Neuron (in vitro differentiated cells): ENCODE measurements at regions not wholly inside any gene's neighbourhood (a gene's known extent, or its start where the extent isn't known, plus 50 kb on each side); places are given as distances from the start of the nearest gene placed in this dataset.
A peak's percentile ranks its signal among the peaks of the same experiment; 100 is the strongest.

Source experiments
- H2AFZ ChIP-seq: one replicate; pipeline ENCODE4 v1.6.1; 2013; ENCODE audit warnings: low read depth, mild to moderate bottlenecking, inconsistent platforms, low read length, moderate library complexity
- H3K27me3 ChIP-seq: one replicate; pipeline ENCODE4 v1.6.1; 2013; ENCODE audit warnings: low read length; ENCODE audit not compliant: insufficient read depth
- H3K36me3 ChIP-seq: one replicate; pipeline ENCODE4 v1.6.1; 2013; ENCODE audit warnings: low read length; ENCODE audit not compliant: insufficient read depth
- H3K4me1 ChIP-seq: one replicate; pipeline ENCODE4 v1.6.1; 2013; ENCODE audit warnings: low read length; ENCODE audit not compliant: insufficient read depth
- H3K4me3 ChIP-seq: 2 replicates; pipeline ENCODE4 v1.5.1; 2013; ENCODE audit warnings: mild to moderate bottlenecking, low read length, moderate library complexity
- H3K9me3 ChIP-seq: one replicate; pipeline ENCODE4 v1.6.1; 2013; ENCODE audit warnings: low read length

GRCh38 chr6:14921878-14922671 lies 323.8 kb upstream of the JARID2 start:
- peaks cover 25% of the 10 kb centered on the region for H3K4me1 ChIP-seq
- H3K4me3 ChIP-seq, result no peak overlapping the region
- peak overlapping the region; percentile 11 for H2AFZ ChIP-seq
- H3K36me3 ChIP-seq, result no peaks in the 10 kb centered on the region
- H3K27me3 ChIP-seq, result peaks cover 3% of the 10 kb centered on the region
- H3K9me3 ChIP-seq, result no peaks in the 10 kb centered on the region

GRCh38 chr6:14922706-14923460 lies 323.0 kb upstream of the JARID2 start:
- Histone ChIP-seq H3K36me3 (no peaks in the 10 kb centered on the region), H3K4me3 (no peak overlapping the region)

GRCh38 chr6:14924126-14925024 lies 321.5 kb upstream of the JARID2 start:
- no peaks in the 10 kb centered on the region for H3K36me3 ChIP-seq
- no peak overlapping the region for H3K4me3 ChIP-seq
- peaks cover 24% of the 10 kb centered on the region for H3K4me1 ChIP-seq
- H3K27me3 ChIP-seq, result peaks cover 3% of the 10 kb centered on the region
- no peaks in the 10 kb centered on the region for H3K9me3 ChIP-seq
- H2AFZ ChIP-seq, result no peak overlapping the region

More at GRCh38 chr6:14922706-14923460, 323.0 kb upstream of the JARID2 start:
- H3K27me3 ChIP-seq, result peaks cover 3% of the 10 kb centered on the region
- peaks cover 24% of the 10 kb centered on the region for H3K4me1 ChIP-seq
- no peak overlapping the region for H2AFZ ChIP-seq
- H3K9me3 ChIP-seq, result no peaks in the 10 kb centered on the region

- H3K9me3 ChIP-seq, result no peaks in the 10 kb centered on the region
- peaks cover 24% of the 10 kb centered on the region for H3K4me1 ChIP-seq
- H3K4me3 ChIP-seq, result no peak overlapping the region
- no peaks in the 10 kb centered on the region for H3K36me3 ChIP-seq
- peaks cover 3% of the 10 kb centered on the region for H3K27me3 ChIP-seq
- no peak overlapping the region for H2AFZ ChIP-seq
Observed at GRCh38 chr6:14925025-14925698, 320.7 kb upstream of the JARID2 start.

GRCh38 chr6:14925699-14926026 lies 320.2 kb upstream of the JARID2 start:
- peaks cover 24% of the 10 kb centered on the region for H3K4me1 ChIP-seq
- H3K27me3 ChIP-seq, result peaks cover 3% of the 10 kb centered on the region
- H2AFZ ChIP-seq, result no peak overlapping the region
- H3K4me3 ChIP-seq, result no peak overlapping the region
- no peaks in the 10 kb centered on the region for H3K36me3 ChIP-seq
- H3K9me3 ChIP-seq, result no peaks in the 10 kb centered on the region

GRCh38 chr6:14927398-14927797 lies 318.5 kb upstream of the JARID2 start:
- Histone ChIP-seq H3K36me3 (no peaks in the 10 kb centered on the region), H3K4me1 (peaks cover 9% of the 10 kb centered on the region), H3K27me3 (peaks cover 3% of the 10 kb centered on the region), H2AFZ (no peak overlapping the region), H3K4me3 (no peak overlapping the region), H3K9me3 (no peaks in the 10 kb centered on the region)

- no peak overlapping the region for H3K4me3 ChIP-seq
Observed at GRCh38 chr6:14929291-14929690, 316.6 kb upstream of the JARID2 start.

GRCh38 chr6:14930366-14930989 lies 315.4 kb upstream of the JARID2 start:
- no peaks in the 10 kb centered on the region for H3K36me3 ChIP-seq
- H2AFZ ChIP-seq, result no peak overlapping the region

More at GRCh38 chr6:14929291-14929690, 316.6 kb upstream of the JARID2 start:
- H3K27me3 ChIP-seq, result peaks cover 3% of the 10 kb centered on the region
- no peaks in the 10 kb centered on the region for H3K9me3 ChIP-seq
- H3K4me1 ChIP-seq, result peaks cover 16% of the 10 kb centered on the region
- no peaks in the 10 kb centered on the region for H3K36me3 ChIP-seq
- H2AFZ ChIP-seq, result no peak overlapping the region

GRCh38 chr6:14932485-14933182 lies 313.2 kb upstream of the JARID2 start:
- Histone ChIP-seq H3K4me1 (peaks cover 12% of the 10 kb centered on the region), H3K36me3 (no peaks in the 10 kb centered on the region), H3K27me3 (no peaks in the 10 kb centered on the region), H3K9me3 (no peaks in the 10 kb centered on the region), H3K4me3 (peak overlapping the region; percentile 1), H2AFZ (peak overlapping the region; percentile 39)

More at GRCh38 chr6:14930366-14930989, 315.4 kb upstream of the JARID2 start:
- Histone ChIP-seq H3K4me1 (peaks cover 12% of the 10 kb centered on the region), H3K9me3 (no peaks in the 10 kb centered on the region), H3K27me3 (no peaks in the 10 kb centered on the region), H3K4me3 (no peak overlapping the region)

GRCh38 chr6:14933183-14933544 lies 312.7 kb upstream of the JARID2 start:
- no peaks in the 10 kb centered on the region for H3K9me3 ChIP-seq
- peaks cover 12% of the 10 kb centered on the region for H3K4me1 ChIP-seq
- peak overlapping the region; percentile 39 for H2AFZ ChIP-seq
- no peaks in the 10 kb centered on the region for H3K36me3 ChIP-seq
- H3K27me3 ChIP-seq, result no peaks in the 10 kb centered on the region
- no peak overlapping the region for H3K4me3 ChIP-seq

- Histone ChIP-seq H3K4me3 (no peak overlapping the region), H3K27me3 (no peaks in the 10 kb centered on the region), H2AFZ (no peak overlapping the region), H3K9me3 (no peaks in the 10 kb centered on the region), H3K36me3 (no peaks in the 10 kb centered on the region), H3K4me1 (peaks cover 12% of the 10 kb centered on the region)
Observed at GRCh38 chr6:14934013-14934412, 311.9 kb upstream of the JARID2 start.

GRCh38 chr6:14934844-14935243 lies 311.0 kb upstream of the JARID2 start:
- no peaks in the 10 kb centered on the region for H3K36me3 ChIP-seq

More at GRCh38 chr6:14934844-14935243, 311.0 kb upstream of the JARID2 start:
- no peak overlapping the region for H3K4me3 ChIP-seq
- no peak overlapping the region for H2AFZ ChIP-seq
- no peaks in the 10 kb centered on the region for H3K9me3 ChIP-seq
- H3K4me1 ChIP-seq, result peaks cover 12% of the 10 kb centered on the region
- H3K27me3 ChIP-seq, result no peaks in the 10 kb centered on the region
